GM12873 (cell line): ENCODE measurements at regions not wholly inside any gene's neighbourhood (a gene's known extent, or its start where the extent isn't known, plus 50 kb on each side); places are given as distances from the start of the nearest gene placed in this dataset.

Experiments
- TF ChIP-seq, protein P1 (sequence below): IDR thresholded peaks from 2 replicates; pipeline ENCODE4 v1.5.1; 2012; ENCODE audit warnings: low read depth, mild to moderate bottlenecking, moderate library complexity, low read length, control low read depth; ENCODE audit not compliant: insufficient read depth; ENCODE audit errors: missing control alignments

DNA sequence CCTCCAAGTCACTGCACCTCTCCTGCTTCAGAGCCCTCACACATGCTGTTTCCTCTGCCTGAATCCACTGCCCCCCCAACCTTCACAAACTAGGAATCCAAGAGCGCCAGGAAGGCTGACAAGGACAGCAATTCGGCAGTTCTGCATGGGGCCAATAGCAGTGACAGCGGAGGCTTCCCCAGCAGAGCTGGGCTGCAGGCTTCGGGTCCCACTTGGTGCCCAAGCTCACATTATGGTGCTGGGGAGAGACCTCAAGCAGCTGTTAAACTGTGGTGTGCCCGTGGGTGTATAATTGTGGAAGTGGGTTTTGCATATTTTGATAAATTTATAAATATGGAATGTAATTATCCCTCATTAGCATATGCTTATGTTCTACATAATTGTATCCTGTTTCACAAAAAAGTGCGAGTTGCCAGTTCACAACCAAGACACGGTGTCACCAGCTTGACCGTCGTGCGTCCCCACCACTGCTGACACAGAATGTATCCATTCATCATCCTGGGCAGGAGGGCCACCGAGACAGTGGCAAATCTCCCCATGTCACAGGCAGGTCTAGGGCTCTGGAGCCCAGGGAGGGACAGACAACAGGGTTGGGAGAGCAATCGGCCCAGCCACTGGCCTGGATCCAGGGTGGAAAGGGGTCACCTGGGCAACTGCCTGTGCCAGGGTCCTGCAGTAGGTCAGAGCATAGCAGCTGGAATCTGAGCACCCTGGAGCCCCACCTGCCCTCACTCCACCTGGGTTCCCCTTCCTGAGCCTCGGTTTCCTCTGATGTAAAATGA lies 81.6 kb downstream of the MATN1 start:
- TF ChIP-seq, protein P1, sequence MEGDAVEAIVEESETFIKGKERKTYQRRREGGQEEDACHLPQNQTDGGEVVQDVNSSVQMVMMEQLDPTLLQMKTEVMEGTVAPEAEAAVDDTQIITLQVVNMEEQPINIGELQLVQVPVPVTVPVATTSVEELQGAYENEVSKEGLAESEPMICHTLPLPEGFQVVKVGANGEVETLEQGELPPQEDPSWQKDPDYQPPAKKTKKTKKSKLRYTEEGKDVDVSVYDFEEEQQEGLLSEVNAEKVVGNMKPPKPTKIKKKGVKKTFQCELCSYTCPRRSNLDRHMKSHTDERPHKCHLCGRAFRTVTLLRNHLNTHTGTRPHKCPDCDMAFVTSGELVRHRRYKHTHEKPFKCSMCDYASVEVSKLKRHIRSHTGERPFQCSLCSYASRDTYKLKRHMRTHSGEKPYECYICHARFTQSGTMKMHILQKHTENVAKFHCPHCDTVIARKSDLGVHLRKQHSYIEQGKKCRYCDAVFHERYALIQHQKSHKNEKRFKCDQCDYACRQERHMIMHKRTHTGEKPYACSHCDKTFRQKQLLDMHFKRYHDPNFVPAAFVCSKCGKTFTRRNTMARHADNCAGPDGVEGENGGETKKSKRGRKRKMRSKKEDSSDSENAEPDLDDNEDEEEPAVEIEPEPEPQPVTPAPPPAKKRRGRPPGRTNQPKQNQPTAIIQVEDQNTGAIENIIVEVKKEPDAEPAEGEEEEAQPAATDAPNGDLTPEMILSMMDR, result no peak

DNA sequence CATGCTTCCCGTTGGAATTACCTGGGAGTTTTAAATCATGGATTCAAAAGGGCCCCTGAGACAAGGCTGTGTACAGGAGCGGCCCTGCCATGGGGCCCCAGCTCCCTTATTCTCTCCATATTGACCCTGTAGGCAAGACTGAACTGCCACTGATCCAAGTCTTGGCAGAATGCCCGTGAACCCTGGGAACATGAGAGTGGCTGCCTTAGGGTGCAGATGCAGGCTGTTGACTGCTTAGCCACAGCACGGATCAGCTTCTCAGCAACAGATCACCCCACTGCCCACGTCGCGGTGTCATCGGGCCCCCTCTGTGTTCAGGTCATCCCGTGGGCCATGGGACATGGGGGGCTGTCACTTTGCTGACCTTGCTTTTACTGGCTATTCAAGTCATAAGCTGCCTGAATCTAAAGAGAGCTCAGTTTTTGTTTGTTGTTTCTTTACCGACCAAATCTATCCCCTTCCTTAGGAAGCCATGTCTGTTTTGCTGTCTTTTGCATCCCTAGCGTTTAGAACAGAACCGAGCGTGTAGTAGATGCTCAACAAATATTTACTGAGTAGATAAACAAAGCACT lies 83.4 kb downstream of the MATN1 start:
- TF ChIP-seq, protein P1, result no peak

DNA sequence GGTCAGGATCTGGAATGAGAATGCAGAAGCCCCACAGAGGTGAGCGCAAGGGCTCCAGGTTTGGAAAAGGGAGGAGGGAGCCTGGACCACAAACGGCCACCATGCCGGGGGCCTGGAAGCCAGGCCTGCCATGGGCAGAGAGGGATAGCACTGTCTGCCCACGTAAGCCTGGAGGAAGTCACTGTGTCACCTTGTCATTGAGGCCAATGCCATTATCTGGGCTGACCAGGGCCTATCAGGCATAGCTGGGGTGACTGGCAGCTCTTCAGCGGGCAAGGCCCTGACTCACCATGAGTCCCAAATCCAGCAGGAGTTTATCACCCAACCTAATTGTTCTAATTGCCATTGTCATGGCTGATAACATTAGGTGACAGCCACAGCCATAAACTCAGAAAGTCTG lies 84.6 kb downstream of the MATN1 start:
- TF ChIP-seq, protein P1, result no peak

DNA sequence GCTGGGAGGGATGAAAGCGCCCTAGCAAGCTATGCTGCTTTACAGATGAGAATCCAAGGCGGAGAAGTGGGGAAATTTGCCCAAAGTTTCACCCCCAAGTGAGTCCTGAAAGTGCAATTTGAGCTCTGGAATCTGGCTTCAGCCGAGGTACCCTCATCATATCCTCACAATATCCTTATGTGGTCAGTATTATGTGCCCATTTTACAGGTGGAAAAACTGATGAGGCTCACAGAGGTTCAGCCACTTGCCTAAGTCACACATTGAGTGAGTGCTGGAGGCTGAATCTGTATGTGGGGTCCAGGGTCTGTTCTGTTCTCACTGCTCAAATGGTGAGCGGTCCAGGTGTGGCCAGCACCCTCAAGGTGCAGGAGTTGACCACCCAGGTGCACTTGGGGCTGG lies 85.3 kb downstream of the MATN1 start:
- TF ChIP-seq, protein P1, result no peak

DNA sequence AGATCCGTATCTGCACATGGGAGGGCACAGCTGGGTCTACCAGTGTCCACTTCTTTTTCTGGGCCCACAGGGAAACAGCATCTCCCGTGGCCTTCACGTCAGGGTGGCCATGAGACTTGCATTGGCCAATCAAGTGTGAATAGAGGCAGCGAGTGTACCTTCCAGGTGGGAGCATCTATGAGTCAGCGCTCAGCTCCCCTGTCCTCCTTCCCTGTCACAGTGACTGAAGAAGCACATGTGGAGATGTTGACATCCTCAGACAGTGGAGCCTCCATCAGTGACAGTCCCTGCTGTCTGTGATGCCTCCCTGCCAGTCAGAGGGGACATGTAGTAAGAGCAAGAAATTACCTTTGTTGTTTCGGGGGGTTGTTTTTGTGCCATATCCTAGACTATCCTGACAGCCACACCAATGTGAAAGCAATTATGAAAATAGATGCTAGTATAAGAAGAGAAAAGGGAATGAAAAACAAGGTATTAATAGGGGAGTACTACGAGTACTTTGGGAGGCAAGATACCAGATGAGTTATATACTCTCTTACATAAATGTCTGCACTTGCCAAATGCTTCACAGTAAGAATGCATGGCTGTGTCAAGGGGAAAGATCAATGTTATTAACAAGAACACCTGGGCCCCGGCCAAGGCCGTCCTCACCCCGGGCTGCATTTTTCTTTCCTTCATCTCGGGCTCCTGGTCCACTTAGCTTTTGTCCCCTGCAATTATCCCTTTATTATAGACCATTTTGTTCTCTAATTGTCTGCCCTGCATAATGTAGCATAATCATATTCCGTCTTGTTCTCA lies 86.0 kb downstream of the MATN1 start:
- TF ChIP-seq, protein P1, result no peak

DNA sequence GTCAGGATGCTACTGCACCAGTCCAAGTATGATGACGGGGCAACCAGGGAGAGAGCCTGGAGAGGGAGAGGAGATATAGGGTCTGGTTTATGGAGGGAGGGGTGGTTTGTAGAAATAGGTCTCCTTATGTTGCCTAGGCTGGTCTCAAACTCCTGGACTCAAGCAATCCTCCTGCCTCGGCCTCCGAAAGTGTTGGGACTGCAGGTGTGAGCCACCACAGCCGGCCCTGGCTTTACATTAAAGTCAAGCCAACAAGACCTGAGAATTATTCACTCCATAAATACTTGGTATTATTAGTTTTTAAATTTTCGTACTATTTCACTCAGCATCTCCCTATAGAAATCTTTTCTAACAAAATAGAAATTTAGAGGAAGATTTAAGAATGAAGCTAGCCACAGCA lies 86.8 kb downstream of the MATN1 start:
- TF ChIP-seq, protein P1, result no peak

DNA sequence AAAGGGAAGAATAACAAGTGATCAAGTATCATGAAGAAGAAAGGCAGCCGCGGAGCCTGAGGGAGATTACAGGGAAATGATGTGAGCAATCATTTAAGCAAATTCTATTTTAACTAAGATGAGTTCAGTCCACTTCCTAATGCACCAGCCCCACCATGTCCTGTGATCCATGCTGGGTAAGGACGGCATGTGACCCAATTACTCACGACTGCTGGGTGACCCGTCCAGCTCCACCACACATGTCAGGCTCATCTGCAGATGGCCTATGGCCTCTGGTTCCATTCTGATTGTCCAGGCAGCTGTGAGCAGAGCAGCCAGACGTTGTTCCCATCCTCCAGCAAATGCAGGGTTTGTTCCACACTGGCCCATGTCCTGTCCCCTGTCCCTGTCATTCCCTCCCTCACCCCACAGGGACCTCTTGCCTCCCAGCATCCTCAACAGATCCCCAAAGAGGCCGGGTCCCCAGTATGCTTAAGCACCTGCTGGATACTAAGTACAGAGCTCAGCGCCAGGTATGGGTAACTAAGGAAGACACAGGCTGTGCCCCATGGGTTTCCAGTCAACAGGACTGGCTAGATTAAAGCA lies 87.9 kb downstream of the MATN1 start:
- TF ChIP-seq, protein P1, result no peak
